HG02981 (cell line): ENCODE measurements at regions not wholly inside any gene's neighbourhood (a gene's known extent, or its start where the extent isn't known, plus 50 kb on each side); places are given as distances from the start of the nearest gene placed in this dataset.
"Not testable (repeated sequence)": the region's sequence is repeated elsewhere in the genome, so short reads cannot be mapped to it uniquely, and the experiment has no call there.

Experiments used
- ATAC-seq: cut with Tn5 transposase; IDR thresholded peaks from one replicate; pipeline ENCODE4 v1.9.1; 2021; ENCODE audit warnings: mild to moderate bottlenecking, moderate library complexity; ENCODE audit not compliant: unreplicated experiment

GRCh38 chr20:17891131-17891530 lies 77.5 kb downstream of the SNX5 start:
- not testable (repeated sequence) for ATAC-seq

GRCh38 chr20:17890330-17890729 lies 78.3 kb downstream of the SNX5 start:
- ATAC-seq = no peak

- ATAC-seq = no peak
Measured at GRCh38 chr20:17889226-17889625, 79.4 kb downstream of the SNX5 start.

GRCh38 chr20:17888044-17888443 lies 80.5 kb downstream of the SNX5 start:
- ATAC-seq = no peak

GRCh38 chr20:17887331-17888030 lies 81.1 kb downstream of the SNX5 start:
- no peak for ATAC-seq

DNA sequence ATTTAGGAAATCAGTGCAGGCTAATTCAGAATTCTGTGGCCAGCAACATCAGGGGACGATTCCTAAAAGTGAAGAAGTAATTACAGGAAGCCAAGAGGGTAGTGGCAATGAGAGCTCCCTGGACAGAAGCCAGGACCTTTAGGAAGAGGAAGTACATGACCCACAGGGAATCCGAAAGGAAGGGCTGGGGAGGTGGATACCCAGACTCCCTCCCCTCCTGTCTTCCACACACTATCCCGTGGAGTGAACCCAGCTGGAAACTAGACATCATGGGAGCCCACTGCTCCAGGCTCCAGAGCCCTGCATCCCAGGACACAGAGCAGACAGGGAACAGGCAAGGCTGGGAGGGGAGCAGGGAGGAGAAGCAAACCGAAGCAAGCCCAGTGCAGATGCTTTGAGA lies 83.0 kb downstream of the SNX5 start:
- no peak for ATAC-seq

DNA sequence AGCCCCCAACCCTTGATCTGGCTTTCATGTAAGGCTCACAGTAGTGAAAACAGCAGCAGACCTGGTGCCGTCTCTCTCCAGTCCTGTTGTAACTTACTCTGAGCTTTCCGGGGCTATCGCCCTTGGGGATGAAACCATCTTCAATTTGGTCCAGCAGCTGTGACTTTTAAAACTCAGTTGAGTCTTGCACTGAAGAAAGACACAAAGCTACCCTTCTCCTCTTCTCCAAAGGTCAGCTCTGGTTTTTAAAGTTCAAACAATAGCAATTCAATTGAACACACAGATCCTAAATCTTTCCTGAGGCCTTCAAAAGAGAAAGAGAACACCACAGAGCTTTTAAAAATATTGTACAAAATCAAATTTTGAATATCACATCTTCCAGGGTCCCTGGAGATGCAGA lies 83.5 kb downstream of the SNX5 start:
- no peak for ATAC-seq

- no peak for ATAC-seq
Measured at GRCh38 chr20:17884307-17885003, 84.1 kb downstream of the SNX5 start.

GRCh38 chr20:17883592-17884306 lies 84.8 kb downstream of the SNX5 start:
- no peak for ATAC-seq

DNA sequence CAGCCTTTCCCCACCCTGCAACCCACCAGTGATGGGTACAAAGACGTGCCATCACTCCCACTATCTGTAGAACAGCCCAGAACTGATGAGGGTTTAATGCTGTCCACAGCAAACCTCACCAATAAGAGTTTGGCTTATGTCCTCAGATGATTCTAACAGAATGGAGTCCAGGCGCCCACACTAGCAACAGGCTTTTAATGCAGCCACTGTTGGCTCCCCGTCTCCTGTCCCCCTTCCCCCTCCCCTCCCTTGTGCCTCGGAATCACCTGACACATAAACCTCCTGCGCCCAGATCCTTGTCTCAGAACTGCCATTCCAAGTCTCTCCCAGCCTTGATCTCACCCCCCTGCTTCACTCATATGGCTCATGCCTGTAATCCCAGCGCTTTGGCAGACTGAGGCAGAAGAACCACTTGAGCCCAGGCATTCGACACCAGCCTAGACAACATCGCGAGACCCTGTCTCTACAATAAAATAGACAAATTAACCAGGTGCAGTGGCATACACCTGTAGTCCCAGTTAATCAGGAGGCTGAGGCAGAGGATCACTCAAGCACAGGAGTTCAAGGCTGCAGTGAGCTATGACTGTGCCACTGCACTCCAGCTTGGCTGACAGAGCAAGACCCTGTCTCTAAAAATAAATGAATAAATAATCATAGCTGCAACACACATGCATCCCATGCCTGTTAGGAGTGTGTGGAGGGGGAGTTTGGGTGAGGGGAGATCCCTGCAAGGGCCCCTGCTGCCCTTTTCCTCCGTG lies 85.6 kb downstream of the SNX5 start:
- no peak for ATAC-seq

DNA sequence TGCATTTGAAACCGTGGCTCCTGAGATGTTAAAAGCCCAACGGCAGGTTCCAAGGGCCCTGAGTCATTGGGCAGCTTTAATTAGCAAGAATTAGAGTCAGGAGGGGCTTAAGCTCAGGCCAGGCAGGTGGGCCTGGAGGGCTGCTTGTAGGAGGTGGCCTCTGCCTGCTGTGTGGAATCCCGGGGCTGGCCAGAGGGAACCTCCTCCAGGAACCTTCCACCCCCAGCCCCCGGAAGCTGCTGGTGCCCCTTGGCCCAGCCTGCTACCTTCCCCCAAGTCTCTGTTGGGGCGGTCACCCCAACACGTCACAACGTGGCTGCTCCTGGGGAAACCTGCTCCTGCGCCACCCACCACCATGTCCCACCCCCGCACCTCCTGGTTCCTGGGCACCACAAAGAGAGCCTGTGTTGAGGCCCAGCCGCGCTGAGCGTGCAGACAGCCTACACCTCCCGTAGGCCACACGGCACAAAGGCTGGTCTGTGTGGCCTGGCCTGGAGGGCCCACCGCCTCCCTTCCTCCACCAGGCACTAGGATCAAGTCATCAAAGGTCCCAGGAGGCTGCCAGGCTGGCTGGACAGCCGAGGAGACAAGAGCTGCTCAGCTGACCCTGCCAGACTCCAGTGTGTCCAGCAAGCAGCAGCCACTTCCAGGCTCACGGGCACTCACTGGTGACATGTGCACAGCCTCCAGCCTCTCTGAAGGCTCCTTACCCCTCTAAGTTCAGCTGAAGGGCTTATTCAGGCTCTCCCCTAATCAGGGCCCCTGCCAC lies 86.3 kb downstream of the SNX5 start:
- ATAC-seq = no peak

- ATAC-seq = no peak
Measured at GRCh38 chr20:17881741-17882064, 86.9 kb downstream of the SNX5 start.

DNA sequence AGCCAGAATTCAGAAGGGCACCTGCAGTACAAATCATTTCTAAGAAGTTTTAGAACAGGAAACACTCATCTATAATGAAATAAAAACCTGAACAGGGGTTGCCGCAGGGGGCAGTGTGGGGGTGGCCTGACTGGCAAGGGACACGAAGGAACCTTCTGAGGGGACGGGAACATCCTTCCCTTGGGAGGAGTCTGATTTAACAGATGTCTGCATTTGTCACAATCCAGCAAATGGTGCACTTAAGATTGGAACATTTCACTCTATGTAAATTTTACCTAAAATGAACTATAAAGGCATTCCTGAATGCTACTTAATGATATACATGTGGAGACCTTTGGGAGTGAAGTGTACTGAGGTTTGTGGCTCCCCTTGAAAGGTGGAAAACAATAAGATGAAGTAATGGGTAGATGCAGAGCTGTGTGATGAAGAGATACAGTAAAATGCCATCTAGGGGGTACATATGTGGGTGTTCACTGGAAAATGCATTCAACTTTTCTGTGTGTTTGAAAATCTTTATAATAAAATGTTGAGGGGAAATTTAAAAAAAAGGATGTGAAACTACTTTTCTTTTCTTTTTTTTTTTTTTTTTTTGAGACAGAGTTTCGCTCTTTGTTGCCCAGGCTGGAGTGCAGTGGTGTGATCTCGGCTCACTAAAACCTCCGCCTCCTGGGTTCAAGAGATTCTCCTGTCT lies 89.5 kb downstream of the SNX5 start:
- ATAC-seq = no peak

DNA sequence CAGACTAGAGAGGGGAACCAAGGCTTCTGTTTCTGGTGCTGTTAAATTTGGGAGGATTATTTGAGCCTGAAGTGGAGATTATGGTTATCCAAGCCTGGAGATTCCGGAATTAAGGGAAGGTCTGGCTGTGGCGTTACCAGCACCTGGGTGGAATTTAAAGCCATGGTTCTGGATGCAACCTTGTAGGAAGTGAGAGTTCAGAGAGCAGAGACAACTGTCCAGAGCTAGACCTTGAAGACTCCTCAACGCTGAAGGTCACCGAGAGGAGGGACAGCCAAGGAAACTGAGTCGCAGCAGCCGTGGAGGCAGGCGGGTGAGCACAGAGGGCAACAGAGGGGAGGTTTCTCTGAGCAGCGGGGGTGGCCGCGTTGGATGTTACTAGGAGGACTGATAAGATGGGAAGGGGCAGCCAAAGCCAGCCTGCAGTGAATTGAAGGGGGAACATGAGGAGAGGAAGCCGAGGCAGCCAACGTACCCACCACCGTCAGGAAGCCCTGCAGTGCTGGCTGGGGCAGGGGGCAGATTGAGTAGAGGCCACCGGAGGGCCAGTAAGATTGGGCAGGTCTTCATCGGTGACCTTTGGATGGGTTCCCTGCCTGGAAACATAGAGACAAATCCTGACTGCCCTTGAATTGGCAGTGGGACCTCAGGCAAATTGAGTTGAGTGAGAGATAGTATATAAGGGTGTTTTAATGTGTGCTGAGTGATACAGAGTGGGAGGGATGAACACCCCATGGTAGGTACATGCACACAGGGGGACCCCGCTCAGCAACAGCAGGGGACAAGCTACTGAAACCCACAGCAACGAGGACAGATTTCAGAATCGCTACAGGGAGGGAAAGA lies 90.3 kb downstream of the SNX5 start:
- ATAC-seq = no peak

DNA sequence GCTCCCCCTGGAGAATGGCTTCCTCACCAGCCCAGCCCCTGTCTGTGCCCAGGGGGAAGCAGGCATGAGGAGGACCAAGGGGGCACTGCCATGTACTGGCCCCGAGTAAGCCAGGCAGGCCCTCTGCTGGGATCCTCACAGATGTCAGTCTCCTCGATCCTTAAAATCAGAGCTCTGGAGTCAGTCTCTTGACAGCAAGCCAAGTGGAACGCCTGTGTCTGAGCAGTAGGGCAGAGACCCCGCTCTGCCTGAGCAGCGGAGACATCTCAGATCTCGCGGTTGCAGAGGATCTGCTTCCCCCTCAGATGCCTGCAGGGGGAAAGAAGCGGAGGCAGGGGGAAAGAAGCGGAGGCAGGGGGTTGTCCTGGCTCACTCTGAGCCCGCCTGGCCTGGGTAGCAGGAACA lies 92.6 kb downstream of the SNX5 start:
- no peak for ATAC-seq

DNA sequence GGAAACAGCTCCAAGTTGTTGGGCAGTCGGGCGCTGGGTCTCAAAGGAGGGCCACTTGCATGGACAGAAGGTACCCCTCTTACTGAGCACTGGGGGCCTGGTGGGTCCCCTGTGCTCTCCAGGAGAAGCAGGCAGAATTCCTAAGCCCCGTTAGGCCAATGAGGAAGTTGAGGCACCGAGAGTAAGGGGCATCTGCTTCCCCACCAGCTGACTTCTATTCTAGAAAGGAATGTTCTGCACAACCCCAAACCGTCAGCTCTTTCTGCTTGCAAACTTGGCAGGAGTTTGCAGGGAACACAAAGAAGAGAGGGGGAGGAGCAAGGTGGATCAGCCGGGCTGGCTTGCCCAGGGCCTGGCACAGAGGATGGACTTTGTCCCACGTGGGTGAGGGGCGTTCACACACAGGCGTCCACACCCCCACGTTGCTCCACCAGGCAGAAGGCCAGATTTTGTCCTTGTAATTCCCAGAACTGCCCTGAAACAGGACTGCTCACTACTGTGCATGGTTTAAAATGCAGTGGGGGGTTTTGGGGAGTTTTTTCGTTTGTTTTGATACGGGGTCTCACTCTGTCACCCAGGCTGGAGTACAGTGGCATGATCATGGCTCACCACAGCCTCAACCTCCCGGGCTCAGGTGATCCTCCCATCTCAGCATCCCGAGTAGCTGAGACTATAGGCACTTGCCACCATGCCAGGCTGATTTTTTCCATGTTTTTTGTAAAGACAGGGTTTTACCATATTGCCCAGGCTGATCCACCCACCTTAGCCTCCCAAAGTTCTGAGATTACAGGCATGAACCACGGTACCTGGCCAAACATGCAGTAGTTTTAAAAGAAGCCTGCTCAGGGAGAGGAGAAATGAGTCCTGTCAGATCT lies 93.3 kb downstream of the SNX5 start:
- no peak for ATAC-seq

GRCh38 chr20:17874271-17875105 lies 94.1 kb downstream of the SNX5 start:
- no peak for ATAC-seq
